PC-3 (cell line): ENCODE measurements at regions not wholly inside any gene's neighbourhood (a gene's known extent, or its start where the extent isn't known, plus 50 kb on each side); places are given as distances from the start of the nearest gene placed in this dataset.
A peak's percentile ranks its signal among the peaks of the same experiment; 100 is the strongest.

Experiments
- ATAC-seq: fragments of 200-7000 bp; cut with Tn5 transposase; 2 replicates; pipeline ENCODE4 v1.9.1; 2020; ENCODE audit warnings: mild to moderate bottlenecking, moderate library complexity
- BruUV-seq: library from RNA; stranded (reverse); fragments of 400-500 nt; replicated peaks from 2 replicates; lab custom pipeline; 2021; lab: Mats Ljungman, UMichigan
- CTCF ChIA-PET: fragments of 300-600 bp; sonication (Branson Sonifier 250); formaldehyde crosslinking; loops from one replicate; lab custom pipeline; 2022; ENCODE audit warnings: antibody characterized with exemption; lab: Charles Lee
- POLR2A ChIA-PET: fragments of 300-600 bp; sonication (Branson Sonifier 250); formaldehyde crosslinking; loops from one replicate; lab custom pipeline; 2022; ENCODE audit warnings: antibody characterized with exemption; ENCODE audit not compliant: unreplicated experiment; lab: Charles Lee
- DNase-seq: peaks from one replicate; pipeline ENCODE4 v3.0.0-alpha.2; 2015
- H2AFZ ChIP-seq: fragments of 300-600 bp; sonication (generic); 2 replicates; pipeline ENCODE4 v1.6.0; 2016; ENCODE audit warnings: antibody characterized with exemption, low read length
- H3F3A ChIP-seq: fragments of 300-600 bp; sonication (generic); one replicate; pipeline ENCODE4 v1.6.0; 2017; ENCODE audit warnings: antibody characterized with exemption, low read length, control low read depth, mild to moderate bottlenecking; ENCODE audit not compliant: unreplicated experiment
- H3K27ac ChIP-seq: fragments of 300-600 bp; sonication (generic); 2 replicates; pipeline ENCODE4 v1.5.1; 2016; ENCODE audit warnings: mild to moderate bottlenecking, low read length
- H3K27me3 ChIP-seq: fragments of 300-600 bp; sonication (generic); 2 replicates; pipeline ENCODE4 v1.6.1; 2016; ENCODE audit warnings: low read length, mixed read lengths
- H3K36me3 ChIP-seq: fragments of 300-600 bp; sonication (generic); 2 replicates; pipeline ENCODE4 v1.6.1; 2016; ENCODE audit warnings: low read depth, mixed run types, low read length, mixed read lengths
- H3K4me1 ChIP-seq: fragments of 300-600 bp; sonication (generic); 2 replicates; pipeline ENCODE4 v1.5.1; 2016; ENCODE audit warnings: low read length; ENCODE audit not compliant: insufficient read depth
- H3K4me2 ChIP-seq: fragments of 300-600 bp; sonication (generic); 2 replicates; pipeline ENCODE4 v1.6.0; 2016; ENCODE audit warnings: low read length
- H3K4me3 ChIP-seq: fragments of 300-600 bp; sonication (generic); 2 replicates; pipeline ENCODE4 v1.5.1; 2016; ENCODE audit warnings: mild to moderate bottlenecking, low read length, mixed read lengths
- H3K79me2 ChIP-seq: fragments of 300-600 bp; sonication (generic); 2 replicates; pipeline ENCODE4 v1.6.1; 2017; ENCODE audit warnings: low read length, mixed read lengths
- H3K9ac ChIP-seq: fragments of 300-600 bp; sonication (generic); 2 replicates; pipeline ENCODE4 v1.6.0; 2016; ENCODE audit warnings: mild to moderate bottlenecking, low read length
- H3K9me2 ChIP-seq: fragments of 300-600 bp; sonication (generic); replicated peaks from 2 replicates; pipeline ENCODE4 v1.6.1; 2016; ENCODE audit warnings: mixed run types, low read length, mixed read lengths
- H3K9me3 ChIP-seq: fragments of 300-600 bp; sonication (generic); 2 replicates; pipeline ENCODE4 v1.6.1; 2016; ENCODE audit warnings: low read length, mixed read lengths
- H4K20me1 ChIP-seq: fragments of 300-600 bp; sonication (generic); 2 replicates; pipeline ENCODE4 v1.6.1; 2016; ENCODE audit warnings: low read length, mixed read lengths
- CTCF ChIP-seq: fragments of 300-600 bp; sonication (generic); conservative IDR thresholded peaks from 2 replicates; pipeline ENCODE4 v1.5.1; 2017; ENCODE audit warnings: antibody characterized with exemption, low read depth, mild to moderate bottlenecking, low read length
- EZH2 ChIP-seq: fragments of 300-600 bp; sonication (generic); IDR thresholded peaks from one replicate; pipeline ENCODE4 v1.6.1; 2017; ENCODE audit warnings: antibody characterized with exemption, mild to moderate bottlenecking, low read length; ENCODE audit not compliant: unreplicated experiment
- EZH2phosphoT487 ChIP-seq: fragments of 300-600 bp; sonication (generic); IDR thresholded peaks from 2 replicates; pipeline ENCODE4 v1.6.1; 2018; ENCODE audit warnings: mild to moderate bottlenecking, antibody characterized with exemption, low read length, borderline replicate concordance
- intact Hi-C: fragments of 100-400 bp; cut with micrococcal nuclease; formaldehyde crosslinking; loops from 2 replicates; pipeline ENCODE4 v1.9.0; 2023

- Histone ChIP-seq H3K9ac (no peak overlapping the region), H3K9me3 (no peaks in the 10 kb centered on the region), H3K79me2 (no peaks in the 10 kb centered on the region), H3K4me2 (no peak overlapping the region), H4K20me1 (no peaks in the 10 kb centered on the region), H3K27me3 (no peaks in the 10 kb centered on the region), H3K27ac (no peak overlapping the region), H3F3A (no peaks in the 10 kb centered on the region), H3K9me2 (no peaks in the 10 kb centered on the region; the same call in 1 of the 2 replicates), H2AFZ (no peak overlapping the region), H3K36me3 (no peaks in the 10 kb centered on the region), H3K4me3 (no peak overlapping the region), H3K4me1 (peaks cover 19% of the 10 kb centered on the region)
- DNase-seq (peak; percentile 36), ATAC-seq (no peak)
- ChIA-PET POLR2A (no interaction called here), CTCF (no interaction called here)
- intact Hi-C loops = no loop called here
- no TSS peak for BruUV-seq
- TF ChIP-seq EZH2 (no peak), CTCF (no peak), EZH2phosphoT487 (no peak)
Observed at GRCh38 chr9:79166005-79166404, 405.8 kb upstream of the TLE4 start.

DNA sequence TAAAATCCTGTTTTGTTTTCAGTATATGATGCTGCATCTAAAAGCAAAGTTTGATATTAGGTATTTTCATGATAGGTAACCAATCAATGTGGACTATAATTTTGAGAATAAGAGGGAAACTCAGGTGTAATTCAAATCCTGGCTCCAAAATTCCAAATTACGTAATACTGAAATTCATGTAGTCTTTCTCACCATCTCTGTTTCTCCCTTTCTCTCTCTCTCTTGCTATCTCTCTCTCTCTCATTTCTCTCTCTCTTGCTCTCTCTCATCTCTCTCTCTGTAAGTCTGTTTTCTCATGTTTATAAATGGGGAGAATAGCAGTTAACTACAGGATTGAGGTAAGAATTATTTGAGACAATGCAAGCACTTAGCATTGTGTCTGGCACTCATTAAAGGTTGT lies 401.1 kb upstream of the TLE4 start:
- intact Hi-C loops = no loop called here
- ATAC-seq = no peak
- no peak overlapping the region for H2AFZ ChIP-seq
- no peaks in the 10 kb centered on the region for H3K9me3 ChIP-seq
- DNase-seq = no peak
- no peaks in the 10 kb centered on the region for H3K36me3 ChIP-seq
- no peak overlapping the region for H3K9ac ChIP-seq
- TF ChIP-seq EZH2 (no peak), CTCF (no peak), EZH2phosphoT487 (no peak)
- H4K20me1 ChIP-seq = no peaks in the 10 kb centered on the region
- H3K27ac ChIP-seq = no peak overlapping the region
- H3K79me2 ChIP-seq = no peaks in the 10 kb centered on the region
- POLR2A ChIA-PET = no interaction called here
- H3K27me3 ChIP-seq = no peaks in the 10 kb centered on the region
- no TSS peak for BruUV-seq
- peaks cover 7% of the 10 kb centered on the region; the same call in 1 of the 2 replicates for H3K4me1 ChIP-seq
- no peak overlapping the region for H3K4me3 ChIP-seq
- CTCF ChIA-PET = no interaction called here
- no peaks in the 10 kb centered on the region for H3K9me2 ChIP-seq
- H3K4me2 ChIP-seq = no peak overlapping the region
- H3F3A ChIP-seq = no peaks in the 10 kb centered on the region

GRCh38 chr9:79173932-79174331 lies 397.8 kb upstream of the TLE4 start:
- Histone ChIP-seq H3K4me3 (no peak overlapping the region), H3K36me3 (no peaks in the 10 kb centered on the region), H3K4me1 (no peaks in the 10 kb centered on the region), H3K27ac (no peak overlapping the region), H3K9me2 (no peaks in the 10 kb centered on the region), H3K9me3 (no peaks in the 10 kb centered on the region), H3K9ac (no peak overlapping the region), H4K20me1 (no peaks in the 10 kb centered on the region), H3K79me2 (no peaks in the 10 kb centered on the region), H3K4me2 (no peak overlapping the region), H3K27me3 (no peaks in the 10 kb centered on the region), H2AFZ (no peak overlapping the region), H3F3A (no peaks in the 10 kb centered on the region)
- no TSS peak for BruUV-seq
- CTCF ChIA-PET = no interaction called here
- DNase-seq (no peak), ATAC-seq (no peak)
- TF ChIP-seq EZH2 (no peak), EZH2phosphoT487 (no peak), CTCF (no peak)
- intact Hi-C loops = no loop called here
- POLR2A ChIA-PET = no interaction called here
